HG03066 (cell line): ENCODE measurements at regions not wholly inside any gene's neighbourhood (a gene's known extent, or its start where the extent isn't known, plus 50 kb on each side); places are given as distances from the start of the nearest gene placed in this dataset.

Source experiments
- ATAC-seq: cut with Tn5 transposase; IDR thresholded peaks from one replicate; pipeline ENCODE4 v1.9.1; 2021; ENCODE audit warnings: low read depth; ENCODE audit not compliant: unreplicated experiment

GRCh38 chr2:134099273-134099672 lies 154.6 kb upstream of the MGAT5 start:
- ATAC-seq: no peak

DNA sequence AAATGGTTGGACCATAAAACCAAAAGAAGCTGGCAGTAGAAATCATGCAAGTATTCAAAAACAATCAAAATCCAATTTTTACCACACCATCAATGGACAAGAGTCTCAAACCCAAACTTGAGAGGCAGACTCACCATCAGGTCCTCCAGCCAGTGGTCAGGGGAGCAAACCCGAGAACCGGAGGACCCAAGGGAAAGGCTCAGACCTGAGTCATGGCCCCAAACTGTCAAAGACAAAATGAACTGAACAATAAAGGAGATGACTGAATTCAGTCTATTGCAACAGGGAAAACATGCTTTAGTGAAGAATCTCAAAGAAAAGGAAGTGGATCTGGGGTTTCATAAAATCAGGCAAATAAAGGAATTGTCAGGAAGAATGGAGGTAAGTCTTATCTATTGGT lies 150.7 kb upstream of the MGAT5 start:
- no peak for ATAC-seq

- ATAC-seq: no peak
These were observed 149.1 kb upstream of the MGAT5 start for GRCh38 chr2:134104754-134105153.

DNA sequence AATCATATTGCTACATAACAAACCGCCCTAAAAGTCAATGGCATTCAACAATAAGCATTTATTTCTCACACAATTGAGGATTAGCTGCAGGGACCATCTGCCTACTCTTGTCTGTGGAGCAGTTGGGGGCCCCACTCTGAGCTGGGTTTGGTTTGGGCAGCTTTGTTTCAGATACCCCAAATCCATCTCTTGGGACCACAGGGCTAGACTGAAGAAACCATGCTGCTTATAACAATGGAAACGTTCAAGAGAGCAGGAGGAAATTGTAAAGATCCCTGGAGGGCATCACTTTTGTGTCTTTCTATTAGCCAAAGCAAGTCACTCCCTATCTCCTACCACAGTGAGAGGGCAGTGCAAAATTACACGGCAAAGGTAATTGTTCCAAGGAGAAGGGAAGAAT lies 146.5 kb upstream of the MGAT5 start:
- no peak for ATAC-seq

- no peak for ATAC-seq
These were observed 145.8 kb upstream of the MGAT5 start for GRCh38 chr2:134108113-134108512.

DNA sequence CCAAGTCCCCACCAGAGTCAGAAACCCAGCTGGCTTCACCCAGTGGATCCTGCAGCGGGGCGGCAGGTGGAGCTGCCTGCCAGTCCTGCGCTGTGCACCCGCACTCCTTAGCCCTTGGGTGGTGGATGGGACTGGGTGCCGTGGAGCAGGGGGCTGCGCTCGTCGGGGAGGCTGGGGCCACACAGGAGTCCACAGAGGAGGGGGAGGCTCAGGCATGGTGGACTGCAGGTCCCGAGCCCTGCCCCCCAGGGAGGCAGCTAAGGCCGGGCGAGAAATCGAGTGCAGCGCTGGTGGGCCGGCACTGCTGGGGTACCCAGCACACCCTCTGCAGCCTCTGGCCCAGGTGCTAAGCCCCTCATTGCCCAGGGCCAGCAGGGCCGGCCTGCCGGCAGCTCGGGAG lies 144.6 kb upstream of the MGAT5 start:
- ATAC-seq: no peak

DNA sequence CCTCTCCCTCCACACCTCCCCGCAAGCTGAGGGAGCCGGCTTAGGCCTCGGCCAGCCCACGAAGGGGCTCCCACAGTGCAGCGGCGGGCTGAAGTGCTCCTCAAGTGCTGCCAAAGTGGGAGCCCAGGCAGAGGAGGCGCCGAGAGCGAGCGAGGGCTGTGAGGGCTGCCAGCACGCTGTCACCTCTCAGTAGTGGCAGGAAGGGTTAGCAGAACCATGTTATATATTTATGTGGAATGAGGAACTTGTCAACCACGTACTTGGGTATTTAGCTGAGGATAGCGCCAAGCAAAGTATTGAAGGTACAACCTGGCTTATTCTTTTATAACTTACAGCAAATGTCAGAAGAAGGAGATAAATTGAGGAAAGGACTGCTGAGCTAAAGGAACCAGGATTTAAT lies 144.1 kb upstream of the MGAT5 start:
- no peak for ATAC-seq

GRCh38 chr2:134110532-134110931 lies 143.3 kb upstream of the MGAT5 start:
- no peak for ATAC-seq

- ATAC-seq: no peak
These were observed 136.2 kb upstream of the MGAT5 start for GRCh38 chr2:134117676-134118075.

DNA sequence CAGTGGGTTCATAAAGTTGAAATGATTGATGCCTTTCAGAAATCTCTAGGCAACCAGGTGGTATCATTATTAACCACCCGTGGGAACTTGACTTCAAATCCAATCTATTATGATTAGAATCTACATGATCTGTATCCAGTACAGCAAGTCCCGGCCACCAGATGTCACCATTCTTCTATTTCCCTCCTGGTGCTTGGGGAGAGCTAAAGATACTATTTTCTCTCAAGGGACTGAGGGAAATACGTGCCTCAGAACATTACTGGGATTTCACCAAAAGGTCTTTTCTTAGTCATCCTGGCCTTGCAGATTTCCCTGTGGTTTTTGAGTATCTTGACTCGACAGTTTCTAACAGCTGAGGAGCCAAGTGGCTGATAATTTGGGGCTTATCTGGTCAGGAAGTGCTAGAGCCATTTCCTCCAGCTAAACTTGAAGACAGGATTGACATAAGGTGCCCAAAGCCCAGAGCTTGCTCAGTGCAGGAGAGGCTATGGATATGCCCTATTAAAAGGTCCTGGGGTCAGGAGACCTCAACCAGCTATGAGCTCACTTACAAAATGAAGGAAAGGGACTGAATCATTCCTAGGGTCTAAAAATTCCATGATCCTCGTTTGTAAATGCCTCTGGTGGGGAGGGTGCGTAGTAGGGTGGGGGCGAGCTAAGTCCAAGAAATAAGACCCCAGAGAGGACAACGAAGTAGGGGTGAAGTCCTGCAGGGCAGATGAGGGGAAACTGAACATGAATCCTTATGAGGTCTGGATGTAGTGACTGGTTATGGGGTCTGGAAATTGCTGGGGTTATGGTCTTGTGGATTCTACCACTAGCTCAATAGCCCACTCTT lies 135.4 kb upstream of the MGAT5 start:
- peak; percentile 39 for ATAC-seq

DNA sequence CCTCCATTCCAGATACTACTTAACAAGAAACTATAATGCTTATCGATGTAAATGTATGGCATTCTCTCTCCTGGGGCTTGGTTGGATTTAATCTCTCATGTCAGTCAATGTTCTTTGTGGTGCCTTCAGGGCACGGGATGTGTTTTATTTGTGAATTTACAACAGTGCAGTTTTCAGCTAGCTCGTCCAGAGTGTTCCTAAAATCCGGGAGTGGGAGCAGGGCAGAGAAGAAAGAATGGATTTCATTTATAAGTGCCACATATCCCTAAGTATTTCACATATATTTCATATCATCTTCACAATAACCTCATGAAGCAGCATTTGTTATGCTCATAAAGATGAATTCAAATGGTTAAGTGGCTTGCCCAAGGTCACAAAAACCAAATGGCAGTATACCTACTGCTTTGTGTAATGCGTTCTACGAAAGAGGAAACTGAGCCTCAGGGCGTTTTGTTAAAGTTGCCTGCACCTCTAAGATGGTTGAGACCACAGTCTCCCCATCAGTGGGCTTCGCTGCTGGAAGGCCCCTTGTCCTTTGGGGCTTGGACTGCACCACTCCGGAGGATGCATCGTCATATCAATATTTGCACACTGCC lies 134.7 kb upstream of the MGAT5 start:
- peak; percentile 3 for ATAC-seq

GRCh38 chr2:134119713-134120405 lies 134.0 kb upstream of the MGAT5 start:
- peak; percentile 61 for ATAC-seq

GRCh38 chr2:134120406-134120732 lies 133.5 kb upstream of the MGAT5 start:
- peak; percentile 0 for ATAC-seq

DNA sequence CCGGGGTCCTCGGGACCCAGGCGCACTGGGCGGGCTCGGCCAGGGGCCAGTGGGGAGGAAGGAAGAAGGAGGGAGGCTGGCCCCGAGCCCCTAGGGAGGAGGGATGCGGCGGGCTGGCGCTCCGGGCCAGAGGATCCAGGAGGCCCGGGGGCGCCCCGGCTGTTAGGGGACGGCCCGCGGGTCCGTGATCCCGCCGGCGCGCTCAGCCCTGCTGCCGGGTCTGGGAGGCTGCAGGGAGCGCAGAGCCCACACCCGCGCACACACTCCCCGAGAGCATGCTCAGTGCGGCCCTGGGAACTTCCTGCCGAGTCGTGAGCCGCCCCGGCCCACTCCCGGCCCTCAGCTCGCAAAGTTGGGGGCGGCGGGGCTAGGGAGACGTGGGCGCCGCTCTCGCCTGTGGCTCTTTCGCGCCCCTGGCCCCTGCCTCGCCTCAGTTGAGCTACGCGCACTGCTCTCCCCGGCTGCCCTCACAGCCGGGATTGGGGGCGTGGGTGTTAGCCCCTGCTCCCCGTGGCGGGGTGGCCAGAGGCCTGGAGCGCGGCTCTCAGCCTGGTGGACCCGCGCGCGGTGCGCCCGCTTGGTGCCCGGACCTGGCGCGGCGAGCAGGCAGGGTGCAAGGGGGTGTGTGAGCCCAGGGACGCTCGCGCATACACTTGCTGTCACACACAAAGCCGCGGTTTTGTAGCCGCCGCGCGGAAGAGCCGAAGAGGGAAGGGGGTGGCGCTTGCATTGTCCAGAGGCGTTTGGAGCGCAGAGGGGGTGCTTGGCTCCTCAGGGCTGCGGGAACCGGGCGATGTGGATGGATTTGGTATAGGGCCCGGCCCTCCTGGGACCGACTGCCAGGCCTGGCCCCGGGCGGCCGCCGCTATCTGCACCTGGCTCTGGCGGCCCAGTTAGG lies 132.9 kb upstream of the MGAT5 start:
- ATAC-seq: peak; percentile 42

- no peak for ATAC-seq
These were observed 131.3 kb upstream of the MGAT5 start for GRCh38 chr2:134122610-134123009.

GRCh38 chr2:134123332-134123731 lies 130.5 kb upstream of the MGAT5 start:
- ATAC-seq: no peak

GRCh38 chr2:134124047-134124753 lies 129.7 kb upstream of the MGAT5 start:
- ATAC-seq: no peak

GRCh38 chr2:134127496-134127895 lies 126.4 kb upstream of the MGAT5 start:
- no peak for ATAC-seq

- ATAC-seq: no peak
These were observed 125.1 kb upstream of the MGAT5 start for GRCh38 chr2:134128746-134129145.

DNA sequence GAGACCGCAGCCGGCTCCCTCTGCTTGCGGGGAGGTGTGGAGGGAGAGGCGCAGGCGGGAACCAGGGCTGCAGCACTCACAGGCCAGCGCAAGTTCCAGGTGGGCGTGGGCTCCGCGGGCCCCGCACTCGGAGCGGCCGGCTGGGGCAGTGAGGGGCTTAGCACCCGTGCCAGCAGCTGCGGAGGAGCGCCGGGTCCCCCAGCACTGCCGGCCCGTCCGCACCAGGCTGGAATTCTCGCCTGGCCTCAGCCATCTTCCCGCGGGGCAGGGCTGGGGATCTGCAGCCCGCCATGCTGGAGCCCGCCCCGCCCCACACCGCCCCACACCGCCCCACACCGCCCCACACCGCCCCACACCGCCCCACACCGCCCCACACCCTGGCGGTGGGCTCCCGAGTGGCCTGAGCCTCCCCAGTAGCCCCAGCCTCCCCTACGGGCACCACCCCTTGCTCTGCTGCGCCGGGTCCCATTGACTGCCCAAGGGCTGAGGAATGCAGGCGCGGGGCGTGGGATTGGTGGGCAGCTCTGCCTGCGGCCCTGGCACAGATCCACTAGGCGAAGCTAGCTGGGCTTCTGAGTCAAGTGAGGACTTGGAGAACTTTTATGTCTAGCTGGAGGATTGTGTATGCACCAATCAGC lies 123.9 kb upstream of the MGAT5 start:
- no peak for ATAC-seq
